K562 (cell line): ENCODE measurements at regions not wholly inside any gene's neighbourhood (a gene's known extent, or its start where the extent isn't known, plus 50 kb on each side); places are given as distances from the start of the nearest gene placed in this dataset.

ENCODE experiments used
- CHD2 ChIP-seq: IDR thresholded peaks from 2 replicates; pipeline ENCODE4 v1.6.1; 2011; ENCODE audit warnings: low read depth, low read length
- DMBX1 ChIP-seq: fragments of 250-450 bp; sonication (Bioruptor Pico); IDR thresholded peaks from 2 replicates; pipeline ENCODE4 v1.8.0; 2022; ENCODE audit warnings: inconsistent platforms, mild to moderate bottlenecking, moderate library complexity, borderline replicate concordance
- ETS2 ChIP-seq: IDR thresholded peaks from 2 replicates; pipeline ENCODE4 v1.6.1; 2016; ENCODE audit warnings: borderline replicate concordance, missing genetic modification characterization, mild to moderate bottlenecking, moderate library complexity, missing compliant biosample characterization; ENCODE audit not compliant: poor library complexity, severe bottlenecking
- ETV6 ChIP-seq, 3 experiments: fragments of 150-350 bp in 1 of 3; sonication (generic) in 1 of 3; formaldehyde crosslinking in 1 of 3; IDR thresholded peaks; 2 replicates each; pipeline versions ENCODE4 v1.6.1 to v1.8.0; 2014 to 2022; ENCODE audit warnings: borderline replicate concordance in 2 of 3, low read depth in 2 of 3, antibody characterized with exemption in 1 of 3, low read length in 1 of 3, mild to moderate bottlenecking in 1 of 3, missing genetic modification reagents in 1 of 3
- PRPF4 ChIP-seq: fragments of 200-400 bp; formaldehyde crosslinking; IDR thresholded peaks from one replicate; pipeline ENCODE4 v1.6.1; 2017; ENCODE audit warnings: low read length, low read depth, mild to moderate bottlenecking; ENCODE audit not compliant: insufficient read depth, poor library complexity, severe bottlenecking
- TFE3 ChIP-seq: fragments of 450-650 bp; formaldehyde crosslinking; IDR thresholded peaks from 2 replicates; pipeline ENCODE4 v1.4.0; 2020; ENCODE audit warnings: mild to moderate bottlenecking, mixed read lengths
- ZNF121 ChIP-seq: sonication (generic); formaldehyde crosslinking; conservative IDR thresholded peaks from 2 replicates; pipeline ENCODE4 v1.8.0; 2022; ENCODE audit warnings: missing genetic modification reagents
- ZNF766 ChIP-seq: fragments of 200-800 bp; sonication (Bioruptor generic); conservative IDR thresholded peaks from 2 replicates; pipeline ENCODE4 v1.6.1; 2016; ENCODE audit warnings: missing genetic modification characterization, missing compliant biosample characterization
- TF ChIP-seq, protein P1 (sequence below): fragments of 200-400 bp; formaldehyde crosslinking; IDR thresholded peaks from 2 replicates; pipeline ENCODE4 v1.6.1; 2017; ENCODE audit warnings: mild to moderate bottlenecking, low read depth, low read length, moderate library complexity

DNA sequence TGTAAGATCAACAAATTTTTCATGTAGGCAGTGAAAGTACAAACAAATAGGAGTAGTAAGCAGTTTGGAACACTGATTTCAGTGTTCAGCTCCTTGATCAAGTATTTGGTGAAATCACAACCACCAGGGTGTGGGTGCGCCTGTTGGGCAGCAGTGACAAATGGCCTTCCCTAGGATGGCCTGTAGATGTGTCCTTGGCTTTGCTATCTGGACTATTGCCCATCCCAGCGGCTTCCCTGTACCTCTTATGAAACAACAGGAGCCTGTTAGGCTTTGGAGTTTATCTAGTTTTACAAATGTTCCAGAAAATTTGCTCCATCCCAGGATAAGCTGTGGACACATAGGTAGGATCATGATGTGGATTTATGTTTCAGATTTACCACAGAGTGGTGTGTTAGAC lies 216.8 kb upstream of the FAT1 start (continued):
- TF ChIP-seq, protein P1, sequence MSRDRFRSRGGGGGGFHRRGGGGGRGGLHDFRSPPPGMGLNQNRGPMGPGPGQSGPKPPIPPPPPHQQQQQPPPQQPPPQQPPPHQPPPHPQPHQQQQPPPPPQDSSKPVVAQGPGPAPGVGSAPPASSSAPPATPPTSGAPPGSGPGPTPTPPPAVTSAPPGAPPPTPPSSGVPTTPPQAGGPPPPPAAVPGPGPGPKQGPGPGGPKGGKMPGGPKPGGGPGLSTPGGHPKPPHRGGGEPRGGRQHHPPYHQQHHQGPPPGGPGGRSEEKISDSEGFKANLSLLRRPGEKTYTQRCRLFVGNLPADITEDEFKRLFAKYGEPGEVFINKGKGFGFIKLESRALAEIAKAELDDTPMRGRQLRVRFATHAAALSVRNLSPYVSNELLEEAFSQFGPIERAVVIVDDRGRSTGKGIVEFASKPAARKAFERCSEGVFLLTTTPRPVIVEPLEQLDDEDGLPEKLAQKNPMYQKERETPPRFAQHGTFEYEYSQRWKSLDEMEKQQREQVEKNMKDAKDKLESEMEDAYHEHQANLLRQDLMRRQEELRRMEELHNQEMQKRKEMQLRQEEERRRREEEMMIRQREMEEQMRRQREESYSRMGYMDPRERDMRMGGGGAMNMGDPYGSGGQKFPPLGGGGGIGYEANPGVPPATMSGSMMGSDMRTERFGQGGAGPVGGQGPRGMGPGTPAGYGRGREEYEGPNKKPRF = no peak
- TF ChIP-seq DMBX1 (CRISPR knock-in tag) (no peak), PRPF4 (no peak), ZNF121 (no peak), ZNF766 (CRISPR knock-in tag) (no peak), CHD2 (no peak), ETS2 (no peak), TFE3 (CRISPR knock-in tag) (no peak), ETV6 (IDR thresholded peaks at IDR 0.05; ENCODE audit: borderline replicate concordance in 1 of 2, low read depth in 2 of 2, low read length in 1 of 2) (no peak), ETV6 (CRISPR knock-in tag; IDR thresholded peaks at IDR 0.05; ENCODE audit: borderline replicate concordance) (no peak)
- TF ChIP-seq, all 486 proteins: peak for 0
